A549 (cell line): ENCODE measurements at regions not wholly inside any gene's neighbourhood (a gene's known extent, or its start where the extent isn't known, plus 50 kb on each side); places are given as distances from the start of the nearest gene placed in this dataset.

Source experiments
- ATAC-seq, 2 experiments: fragments of 200-7000 bp in 1 of 2; fragments of >200 bp in 1 of 2; cut with Nextera tagmentation in 1 of 2; cut with Tn5 transposase in 1 of 2; 3 replicates each; pipeline versions ENCODE4 v1.8.0 to v1.9.1; 2018 to 2020; ENCODE audit warnings: mild to moderate bottlenecking in 1 of 2, moderate library complexity in 1 of 2
- CTCF ChIA-PET: fragments of 300-600 bp; sonication (Branson Sonifier 250); formaldehyde crosslinking; extraction: SDS; loops from one replicate; lab custom pipeline; 2021; ENCODE audit warnings: antibody characterized with exemption, inconsistent platforms; lab: Yijun Ruan, JAX
- POLR2A ChIA-PET: fragments of 350-600 bp; formaldehyde crosslinking; extraction: SDS; loops from one replicate; lab custom pipeline; 2021; ENCODE audit warnings: antibody characterized with exemption, inconsistent platforms; lab: Yijun Ruan, JAX
- DNase-seq, 2 experiments: peaks; one replicate each; pipeline versions ENCODE4 v3.0.0 to v3.0.0-alpha.2; 2011 to 2016; ENCODE audit warnings: low read depth in 1 of 2, low spot score in 1 of 2
- FAIRE-seq: peaks from 2 replicates; lab custom pipeline; 2011; peaks lifted over from hg19 to GRCh38; lab: Jason Lieb, UNC
- H3K27ac ChIP-seq, 2 experiments: fragments of >200 bp; sonication (Bioruptor Twin); formaldehyde crosslinking; 3 replicates each; pipeline ENCODE4 v1.5.1; 2016 to 2017
- H3K4me1 ChIP-seq: fragments of >200 bp; sonication (Bioruptor Twin); formaldehyde crosslinking; 3 replicates; pipeline ENCODE4 v1.6.1; 2016
- H3K4me2 ChIP-seq: fragments of >200 bp; sonication (Bioruptor Twin); formaldehyde crosslinking; 3 replicates; pipeline ENCODE4 v1.6.1; 2016
- H3K4me3 ChIP-seq: fragments of >200 bp; sonication (Bioruptor Twin); formaldehyde crosslinking; 3 replicates; pipeline ENCODE4 v1.5.1; 2016
- H3K9me3 ChIP-seq: fragments of >200 bp; sonication (Bioruptor Twin); formaldehyde crosslinking; 3 replicates; pipeline ENCODE4 v1.6.1; 2016
- CBX2 ChIP-seq: fragments of 200-600 bp; sonication (generic); IDR thresholded peaks from 2 replicates; pipeline ENCODE4 v1.6.1; 2016; ENCODE audit warnings: low read depth, mild to moderate bottlenecking, borderline replicate concordance
- CBX8 ChIP-seq: fragments of 200-600 bp; sonication (generic); IDR thresholded peaks from 2 replicates; pipeline ENCODE4 v1.6.1; 2016
- CEBPB ChIP-seq, 2 experiments: fragments of >200 bp in 1 of 2; sonication (Bioruptor Twin) in 1 of 2; formaldehyde crosslinking in 1 of 2; IDR thresholded peaks; 2 replicates each; pipeline ENCODE4 v1.6.1; 2012 to 2016
- CHD2 ChIP-seq: fragments of 150-350 bp; IDR thresholded peaks from 2 replicates; pipeline ENCODE4 v1.6.1; 2014; ENCODE audit warnings: low read length; ENCODE audit not compliant: partially characterized antibody
- ESRRA ChIP-seq: fragments of 150-350 bp; IDR thresholded peaks from 2 replicates; pipeline ENCODE4 v1.6.1; 2014; ENCODE audit warnings: mild to moderate bottlenecking, low read length, borderline replicate concordance
- FOSB ChIP-seq: fragments of 250-450 bp; sonication (Bioruptor Pico); IDR thresholded peaks from 2 replicates; pipeline ENCODE4 v1.5.0; 2020; ENCODE audit warnings: mild to moderate bottlenecking, moderate library complexity
- JUN ChIP-seq, 2 experiments: fragments of >200 bp; sonication (Bioruptor Twin); formaldehyde crosslinking; IDR thresholded peaks; 2 replicates in 1 of 2; 3 replicates in 1 of 2; pipeline ENCODE4 v1.6.1; 2016 to 2017
- MAZ ChIP-seq: fragments of 150-350 bp; IDR thresholded peaks from 2 replicates; pipeline ENCODE4 v1.6.1; 2014; ENCODE audit warnings: antibody characterized with exemption, low read depth, low read length, borderline replicate concordance
- PHF8 ChIP-seq: fragments of 200-600 bp; sonication (generic); IDR thresholded peaks from 2 replicates; pipeline ENCODE4 v1.6.1; 2016; ENCODE audit warnings: low read depth, mild to moderate bottlenecking, antibody characterized with exemption, moderate library complexity, borderline replicate concordance
- RARB ChIP-seq: fragments of 250-450 bp; sonication (Bioruptor Pico); IDR thresholded peaks from 2 replicates; pipeline ENCODE4 v1.8.0; 2021; ENCODE audit warnings: mild to moderate bottlenecking, moderate library complexity
- RCOR1 ChIP-seq: fragments of 150-350 bp; IDR thresholded peaks from 2 replicates; pipeline ENCODE4 v1.6.1; 2014; ENCODE audit warnings: antibody characterized with exemption, low read length, low read depth
- RFX5 ChIP-seq: fragments of 450-650 bp; IDR thresholded peaks from 2 replicates; pipeline ENCODE4 v1.7.1; 2014; ENCODE audit warnings: antibody characterized with exemption, mild to moderate bottlenecking, moderate library complexity
- ZC3H11A ChIP-seq: fragments of 450-650 bp; IDR thresholded peaks from 2 replicates; pipeline ENCODE4 v1.6.1; 2014; ENCODE audit warnings: antibody characterized with exemption, mild to moderate bottlenecking
- ZFP36 ChIP-seq: fragments of 450-650 bp; IDR thresholded peaks from 2 replicates; pipeline ENCODE4 v1.6.1; 2014; ENCODE audit warnings: borderline replicate concordance; ENCODE audit not compliant: partially characterized antibody
- ZSCAN20 ChIP-seq: fragments of 250-450 bp; sonication (Bioruptor Pico); IDR thresholded peaks from 2 replicates; pipeline ENCODE4 v1.8.0; 2022; ENCODE audit warnings: mild to moderate bottlenecking, moderate library complexity
- WGBS: methylation state at CpG from one replicate; pipeline ENCODE4 v1.1.6; 2017; ENCODE audit errors: missing lambda C conversion rate; 5-methylcytosine and 5-hydroxymethylcytosine counted together
- TF ChIP-seq, protein P1 (sequence below): fragments of >200 bp; sonication (Bioruptor Twin); formaldehyde crosslinking; IDR thresholded peaks from 3 replicates; pipeline ENCODE4 v1.6.1; 2016
- TF ChIP-seq, protein P2 (sequence below): fragments of 450-650 bp; IDR thresholded peaks from 2 replicates; pipeline ENCODE4 v1.6.1; 2014; ENCODE audit warnings: antibody characterized with exemption
- TF ChIP-seq, protein P3 (sequence below): fragments of 250-450 bp; sonication (Bioruptor Pico); IDR thresholded peaks from 2 replicates; pipeline ENCODE4 v1.5.0; 2021; ENCODE audit warnings: mild to moderate bottlenecking, moderate library complexity, borderline replicate concordance
- TF ChIP-seq, protein P4 (sequence below): IDR thresholded peaks from 2 replicates; pipeline ENCODE4 v1.6.1; 2012
- TF ChIP-seq, protein P5 (sequence below): IDR thresholded peaks from 2 replicates; pipeline ENCODE4 v1.6.1; 2012
- TF ChIP-seq, protein P6 (sequence below): IDR thresholded peaks from 2 replicates; pipeline ENCODE4 v1.6.1; 2012; ENCODE audit warnings: low read depth, borderline replicate concordance

DNA sequence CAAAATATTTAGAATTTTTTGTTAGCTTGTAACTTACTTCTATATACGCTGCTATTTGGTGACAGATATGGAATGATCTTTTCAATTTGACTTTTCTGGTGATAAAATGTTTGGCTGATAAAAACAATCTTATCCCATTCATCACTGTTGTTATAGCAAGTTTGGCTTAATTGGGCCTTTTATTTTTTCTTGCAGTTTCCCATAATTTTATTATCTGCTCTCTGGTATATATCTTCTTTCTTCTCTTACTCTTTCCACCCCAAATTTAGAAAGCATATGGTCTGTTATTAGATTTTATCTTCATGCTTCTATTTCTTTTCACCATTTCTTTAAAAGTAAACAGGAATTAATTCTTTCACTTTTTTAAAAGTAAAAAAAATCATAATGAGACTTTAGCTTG is 474.4 kb downstream of the TLE1 start:
- ChIA-PET CTCF (no interaction called here), POLR2A (no interaction called here)
- ATAC-seq, result no peak
- Histone ChIP-seq H3K4me1 (no peaks in the 10 kb centered on the region), H3K27ac (no peak overlapping the region), H3K4me2 (no peak overlapping the region)
- FAIRE-seq, result no peak
- TF ChIP-seq CBX2 (no peak), RARB (CRISPR knock-in tag) (no peak), ESRRA (no peak), MAZ (no peak), PHF8 (no peak), RCOR1 (no peak), RFX5 (no peak)
- TF ChIP-seq, protein P1, sequence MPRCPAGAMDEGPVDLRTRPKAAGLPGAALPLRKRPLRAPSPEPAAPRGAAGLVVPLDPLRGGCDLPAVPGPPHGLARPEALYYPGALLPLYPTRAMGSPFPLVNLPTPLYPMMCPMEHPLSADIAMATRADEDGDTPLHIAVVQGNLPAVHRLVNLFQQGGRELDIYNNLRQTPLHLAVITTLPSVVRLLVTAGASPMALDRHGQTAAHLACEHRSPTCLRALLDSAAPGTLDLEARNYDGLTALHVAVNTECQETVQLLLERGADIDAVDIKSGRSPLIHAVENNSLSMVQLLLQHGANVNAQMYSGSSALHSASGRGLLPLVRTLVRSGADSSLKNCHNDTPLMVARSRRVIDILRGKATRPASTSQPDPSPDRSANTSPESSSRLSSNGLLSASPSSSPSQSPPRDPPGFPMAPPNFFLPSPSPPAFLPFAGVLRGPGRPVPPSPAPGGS, result no peak
- TF ChIP-seq, protein P2, sequence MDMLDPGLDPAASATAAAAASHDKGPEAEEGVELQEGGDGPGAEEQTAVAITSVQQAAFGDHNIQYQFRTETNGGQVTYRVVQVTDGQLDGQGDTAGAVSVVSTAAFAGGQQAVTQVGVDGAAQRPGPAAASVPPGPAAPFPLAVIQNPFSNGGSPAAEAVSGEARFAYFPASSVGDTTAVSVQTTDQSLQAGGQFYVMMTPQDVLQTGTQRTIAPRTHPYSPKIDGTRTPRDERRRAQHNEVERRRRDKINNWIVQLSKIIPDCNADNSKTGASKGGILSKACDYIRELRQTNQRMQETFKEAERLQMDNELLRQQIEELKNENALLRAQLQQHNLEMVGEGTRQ, result no peak
- TF ChIP-seq, all 56 proteins: peak for 0
- Histone ChIP-seq H3K9me3 (no peaks in the 10 kb centered on the region), H3K4me3 (no peak overlapping the region)
- no peak for DNase-seq
- WGBS, result 83% methylated on average over 1 of the region's 1 CpG

DNA sequence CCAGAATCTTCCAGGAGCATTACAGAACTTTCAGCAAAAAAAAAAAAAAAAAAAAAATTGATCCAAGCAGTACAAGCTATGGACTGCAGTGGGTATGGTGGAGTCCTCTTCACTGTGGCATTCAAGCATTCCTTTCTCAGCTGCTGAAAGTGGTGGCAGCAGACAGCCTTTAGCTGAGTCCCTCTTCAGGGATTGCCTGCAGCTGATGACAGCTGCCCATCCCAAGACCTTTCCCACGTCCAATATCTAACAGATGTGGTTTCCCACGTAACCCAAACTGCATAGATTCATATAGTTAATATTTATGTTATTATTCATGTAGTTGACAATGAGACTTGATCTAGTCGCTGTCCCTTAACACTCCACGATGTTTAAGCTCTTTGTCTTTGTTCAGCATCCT is 475.9 kb downstream of the TLE1 start:
- ATAC-seq (0 out of 6 replicates have a peak, but pooled peaks of 1 of the 2 experiments have one; percentile 33), FAIRE-seq (no peak), DNase-seq (no peak)
- CTCF ChIA-PET, result interaction anchor here (0.6 to 0.7 kb wide), 2 partner anchors 15 to 61 kb away, joined by 3 read pairs; no protein-coding TSS in a partner anchor
- H3K4me1 ChIP-seq, result no peaks in the 10 kb centered on the region
- no peak overlapping the region for H3K4me2 ChIP-seq
- POLR2A ChIA-PET, result no interaction called here
- H3K4me3 ChIP-seq, result no peak overlapping the region
- no peaks in the 10 kb centered on the region for H3K9me3 ChIP-seq
- TF ChIP-seq, protein P3, sequence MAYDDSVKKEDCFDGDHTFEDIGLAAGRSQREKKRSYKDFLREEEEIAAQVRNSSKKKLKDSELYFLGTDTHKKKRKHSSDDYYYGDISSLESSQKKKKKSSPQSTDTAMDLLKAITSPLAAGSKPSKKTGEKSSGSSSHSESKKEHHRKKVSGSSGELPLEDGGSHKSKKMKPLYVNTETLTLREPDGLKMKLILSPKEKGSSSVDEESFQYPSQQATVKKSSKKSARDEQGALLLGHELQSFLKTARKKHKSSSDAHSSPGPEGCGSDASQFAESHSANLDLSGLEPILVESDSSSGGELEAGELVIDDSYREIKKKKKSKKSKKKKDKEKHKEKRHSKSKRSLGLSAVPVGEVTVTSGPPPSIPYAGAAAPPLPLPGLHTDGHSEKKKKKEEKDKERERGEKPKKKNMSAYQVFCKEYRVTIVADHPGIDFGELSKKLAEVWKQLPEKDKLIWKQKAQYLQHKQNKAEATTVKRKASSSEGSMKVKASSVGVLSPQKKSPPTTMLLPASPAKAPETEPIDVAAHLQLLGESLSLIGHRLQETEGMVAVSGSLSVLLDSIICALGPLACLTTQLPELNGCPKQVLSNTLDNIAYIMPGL (CRISPR knock-in tag), result no peak
- TF ChIP-seq, protein P4, sequence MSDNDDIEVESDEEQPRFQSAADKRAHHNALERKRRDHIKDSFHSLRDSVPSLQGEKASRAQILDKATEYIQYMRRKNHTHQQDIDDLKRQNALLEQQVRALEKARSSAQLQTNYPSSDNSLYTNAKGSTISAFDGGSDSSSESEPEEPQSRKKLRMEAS, result no peak
- TF ChIP-seq PHF8 (no peak), CBX8 (no peak), ZFP36 (no peak), MAZ (no peak), FOSB (no peak), CBX2 (no peak)
- WGBS, result 55% methylated on average over 4 of the region's 4 CpGs
- H3K27ac ChIP-seq, result no peak overlapping the region

DNA sequence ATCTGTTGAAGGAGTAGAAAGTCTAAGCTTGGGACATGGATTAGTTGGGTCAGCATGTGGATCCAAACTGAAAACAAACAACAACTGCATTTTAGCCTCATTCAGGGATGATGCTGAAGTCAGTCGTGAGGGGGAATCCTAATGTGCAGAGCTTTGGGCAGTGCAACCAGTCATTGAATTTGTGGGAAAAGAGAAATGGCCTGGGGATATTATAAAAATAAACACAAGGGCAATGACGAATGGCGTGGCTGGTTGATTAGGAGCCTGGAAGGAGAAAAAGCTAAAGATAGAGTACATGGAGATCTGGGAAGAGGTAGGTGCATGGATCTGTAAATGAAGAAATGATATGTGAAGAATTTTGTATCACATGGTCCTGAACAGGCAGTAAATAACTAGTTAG is 477.6 kb downstream of the TLE1 start:
- 63% methylated on average over 3 of the region's 3 CpGs for WGBS
- ChIA-PET CTCF (interaction anchor here (1.3 kb wide), 1 partner anchor 14 kb away, joined by 3 read pairs; no protein-coding TSS in a partner anchor), POLR2A (no interaction called here)
- H3K9me3 ChIP-seq, result no peaks in the 10 kb centered on the region
- ATAC-seq, result no peak
- DNase-seq, result no peak
- no peak overlapping the region for H3K27ac ChIP-seq
- TF ChIP-seq ZC3H11A (no peak), ESRRA (no peak), ZSCAN20 (no peak), CHD2 (no peak), CEBPB (IDR thresholded peaks at IDR 0.05) (no peak), JUN (IDR thresholded peaks at IDR 0.05) (no peak)
- TF ChIP-seq, protein P5, sequence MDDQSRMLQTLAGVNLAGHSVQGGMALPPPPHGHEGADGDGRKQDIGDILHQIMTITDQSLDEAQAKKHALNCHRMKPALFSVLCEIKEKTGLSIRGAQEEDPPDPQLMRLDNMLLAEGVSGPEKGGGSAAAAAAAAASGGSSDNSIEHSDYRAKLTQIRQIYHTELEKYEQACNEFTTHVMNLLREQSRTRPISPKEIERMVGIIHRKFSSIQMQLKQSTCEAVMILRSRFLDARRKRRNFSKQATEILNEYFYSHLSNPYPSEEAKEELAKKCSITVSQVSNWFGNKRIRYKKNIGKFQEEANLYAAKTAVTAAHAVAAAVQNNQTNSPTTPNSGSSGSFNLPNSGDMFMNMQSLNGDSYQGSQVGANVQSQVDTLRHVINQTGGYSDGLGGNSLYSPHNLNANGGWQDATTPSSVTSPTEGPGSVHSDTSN, result no peak
- TF ChIP-seq, protein P6, sequence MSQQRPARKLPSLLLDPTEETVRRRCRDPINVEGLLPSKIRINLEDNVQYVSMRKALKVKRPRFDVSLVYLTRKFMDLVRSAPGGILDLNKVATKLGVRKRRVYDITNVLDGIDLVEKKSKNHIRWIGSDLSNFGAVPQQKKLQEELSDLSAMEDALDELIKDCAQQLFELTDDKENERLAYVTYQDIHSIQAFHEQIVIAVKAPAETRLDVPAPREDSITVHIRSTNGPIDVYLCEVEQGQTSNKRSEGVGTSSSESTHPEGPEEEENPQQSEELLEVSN, result no peak
- H3K4me1 ChIP-seq, result no peaks in the 10 kb centered on the region
- H3K4me2 ChIP-seq, result no peak overlapping the region
- no peak overlapping the region for H3K4me3 ChIP-seq
- FAIRE-seq, result no peak
